NT2/D1 (cell line): ENCODE measurements at regions not wholly inside any gene's neighbourhood (a gene's known extent, or its start where the extent isn't known, plus 50 kb on each side); places are given as distances from the start of the nearest gene placed in this dataset.

ENCODE experiments used
- DNase-seq: peaks from one replicate; pipeline ENCODE4 v3.0.0-alpha.2; 2011; ENCODE audit warnings: low read depth, low spot score
- H3K27me3 ChIP-seq: 2 replicates; pipeline ENCODE4 v1.6.0; 2011; ENCODE audit warnings: mild to moderate bottlenecking; ENCODE audit not compliant: insufficient read length, insufficient read depth
- H3K36me3 ChIP-seq: 2 replicates; pipeline ENCODE4 v1.6.1; 2011; ENCODE audit warnings: mild to moderate bottlenecking, low read length, mixed read lengths; ENCODE audit not compliant: insufficient read depth, insufficient read length
- H3K4me1 ChIP-seq: 2 replicates; pipeline ENCODE4 v1.5.1; 2011; ENCODE audit not compliant: insufficient read depth, insufficient read length
- H3K4me3 ChIP-seq: 2 replicates; pipeline ENCODE4 v1.5.1; 2011; ENCODE audit warnings: low read depth; ENCODE audit not compliant: insufficient read length
- H3K9ac ChIP-seq: 2 replicates; pipeline ENCODE4 v1.6.0; 2011; ENCODE audit warnings: low read depth; ENCODE audit not compliant: insufficient read length
- H3K9me3 ChIP-seq: 2 replicates; pipeline ENCODE4 v1.5.1; 2011; ENCODE audit warnings: mild to moderate bottlenecking, low read length; ENCODE audit not compliant: insufficient read depth
- SUZ12 ChIP-seq: IDR thresholded peaks from 2 replicates; pipeline ENCODE4 v1.6.1; 2011; ENCODE audit not compliant: insufficient read length, insufficient read depth; ENCODE audit errors: extremely low read depth
- YY1 ChIP-seq: IDR thresholded peaks from 2 replicates; pipeline ENCODE4 v1.6.1; 2011; ENCODE audit not compliant: insufficient read length, insufficient read depth
- ZNF274 ChIP-seq: IDR thresholded peaks from 2 replicates; pipeline ENCODE4 v1.6.1; 2011; ENCODE audit warnings: mild to moderate bottlenecking, low read depth, low read length

GRCh38 chr22:27613099-27614005, 188.2 kb downstream of the MN1 start:
- Histone ChIP-seq H3K9ac (no peak overlapping the region), H3K4me3 (no peak overlapping the region), H3K27me3 (no peaks in the 10 kb centered on the region), H3K4me1 (peaks cover 15% of the 10 kb centered on the region), H3K9me3 (no peaks in the 10 kb centered on the region), H3K36me3 (no peaks in the 10 kb centered on the region)
- no peak for TF ChIP-seq YY1
- TF ChIP-seq SUZ12 = no peak
- TF ChIP-seq ZNF274 = no peak
- no peak for DNase-seq

DNA sequence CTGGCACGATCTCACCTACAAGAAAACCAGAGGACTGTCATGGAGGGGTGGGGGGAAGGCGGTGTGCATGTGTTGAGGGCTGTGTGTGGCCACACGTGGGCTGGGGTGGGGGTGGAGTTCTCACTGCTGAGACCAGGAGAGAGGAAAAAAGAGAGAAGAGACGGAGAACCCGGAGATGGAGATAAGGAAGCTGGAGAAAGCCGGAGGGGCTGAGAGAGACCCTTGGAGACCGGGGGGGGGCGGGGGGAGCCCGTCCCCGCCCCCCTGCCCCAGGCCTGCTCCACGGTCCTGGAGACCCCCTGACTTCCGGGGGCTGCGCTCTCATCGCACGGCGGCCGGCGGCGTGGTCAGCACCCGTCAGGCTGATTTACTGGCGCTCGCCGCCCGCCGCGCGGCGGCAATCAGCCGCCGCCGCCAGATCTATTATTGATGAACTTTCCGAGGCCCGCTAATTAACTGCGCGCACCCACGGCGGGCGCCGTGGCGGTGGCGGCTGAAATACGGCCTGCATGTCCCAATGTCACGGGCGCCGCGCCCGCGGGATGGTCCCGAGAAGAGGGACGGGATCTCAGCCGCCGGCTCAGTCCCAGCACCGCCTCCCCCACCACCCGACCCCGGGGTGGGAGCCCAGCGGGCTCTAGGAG, 187.4 kb downstream of the MN1 start:
- H3K36me3 ChIP-seq = no peaks in the 10 kb centered on the region
- no peak overlapping the region for H3K9ac ChIP-seq
- no peak overlapping the region for H3K4me3 ChIP-seq
- H3K4me1 ChIP-seq = peaks cover 13% of the 10 kb centered on the region
- TF ChIP-seq YY1 = no peak
- TF ChIP-seq SUZ12 = no peak
- no peak for TF ChIP-seq ZNF274
- no peak for DNase-seq
- no peaks in the 10 kb centered on the region for H3K9me3 ChIP-seq
- H3K27me3 ChIP-seq = no peaks in the 10 kb centered on the region

- TF ChIP-seq ZNF274 (no peak), YY1 (no peak), SUZ12 (no peak)
- H3K4me1 ChIP-seq = peaks cover 13% of the 10 kb centered on the region
- H3K9ac ChIP-seq = no peak overlapping the region
- DNase-seq = no peak
- no peaks in the 10 kb centered on the region for H3K27me3 ChIP-seq
- H3K9me3 ChIP-seq = no peaks in the 10 kb centered on the region
- no peak overlapping the region for H3K4me3 ChIP-seq
- no peaks in the 10 kb centered on the region for H3K36me3 ChIP-seq
Observed at GRCh38 chr22:27614650-27615007, 186.9 kb downstream of the MN1 start.

- no peaks in the 10 kb centered on the region for H3K36me3 ChIP-seq
- no peaks in the 10 kb centered on the region for H3K27me3 ChIP-seq
- H3K9ac ChIP-seq = no peak overlapping the region
- no peak for DNase-seq
- no peaks in the 10 kb centered on the region for H3K9me3 ChIP-seq
- peaks cover 13% of the 10 kb centered on the region for H3K4me1 ChIP-seq
- H3K4me3 ChIP-seq = no peak overlapping the region
- TF ChIP-seq YY1 (no peak), ZNF274 (no peak), SUZ12 (no peak)
Observed at GRCh38 chr22:27615408-27615807, 186.1 kb downstream of the MN1 start.

GRCh38 chr22:27616033-27616432, 185.5 kb downstream of the MN1 start:
- H3K4me1 ChIP-seq = peaks cover 13% of the 10 kb centered on the region
- TF ChIP-seq ZNF274 (no peak), SUZ12 (no peak), YY1 (no peak)
- no peak overlapping the region for H3K9ac ChIP-seq
- DNase-seq = no peak
- no peaks in the 10 kb centered on the region for H3K27me3 ChIP-seq
- no peak overlapping the region for H3K4me3 ChIP-seq
- no peaks in the 10 kb centered on the region for H3K36me3 ChIP-seq
- no peaks in the 10 kb centered on the region for H3K9me3 ChIP-seq

DNA sequence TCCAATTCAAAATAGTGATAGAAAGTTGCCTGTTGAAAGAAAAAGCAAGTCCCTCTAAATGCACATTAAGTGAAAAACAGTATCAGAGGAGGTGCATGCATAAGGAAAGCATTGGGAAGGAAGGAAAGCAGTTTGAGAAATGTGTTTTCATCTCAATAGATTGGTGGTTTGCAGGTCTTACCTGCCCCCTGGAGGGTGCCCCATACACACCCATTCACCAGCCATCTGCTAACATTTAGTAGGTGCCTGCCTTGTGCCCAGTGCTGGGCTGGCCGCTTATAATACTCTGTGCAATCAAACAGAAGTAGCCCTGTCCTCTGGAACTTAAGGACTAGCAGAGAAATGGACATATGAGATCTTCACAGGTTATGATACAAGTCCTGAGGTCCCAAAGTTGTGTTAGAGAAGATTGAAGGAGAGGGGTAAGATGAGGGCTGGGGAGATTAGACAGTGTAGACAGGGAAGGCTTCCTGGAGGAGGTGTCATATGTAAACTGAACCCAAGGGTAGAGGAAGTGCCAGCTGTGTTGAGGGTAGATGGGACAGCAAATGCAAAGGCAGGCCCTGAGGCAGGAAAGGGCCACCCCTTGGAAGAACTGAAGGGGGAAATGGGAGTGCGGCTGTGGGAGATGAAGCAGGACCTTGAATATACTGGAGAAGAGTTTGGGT, 184.2 kb downstream of the MN1 start:
- Histone ChIP-seq H3K4me3 (no peak overlapping the region), H3K36me3 (no peaks in the 10 kb centered on the region), H3K27me3 (no peaks in the 10 kb centered on the region), H3K9me3 (no peaks in the 10 kb centered on the region), H3K9ac (no peak overlapping the region), H3K4me1 (peaks cover 15% of the 10 kb centered on the region)
- TF ChIP-seq YY1 = no peak
- no peak for TF ChIP-seq ZNF274
- TF ChIP-seq SUZ12 = no peak
- no peak for DNase-seq

- H3K27me3 ChIP-seq = no peaks in the 10 kb centered on the region
- H3K9me3 ChIP-seq = no peaks in the 10 kb centered on the region
- DNase-seq = no peak
- no peaks in the 10 kb centered on the region for H3K36me3 ChIP-seq
- H3K9ac ChIP-seq = no peak overlapping the region
- peaks cover 7% of the 10 kb centered on the region for H3K4me1 ChIP-seq
- H3K4me3 ChIP-seq = no peak overlapping the region
- TF ChIP-seq SUZ12 = no peak
- no peak for TF ChIP-seq ZNF274
- TF ChIP-seq YY1 = no peak
Observed at GRCh38 chr22:27620367-27621154, 181.0 kb downstream of the MN1 start.
